CD14-positive monocyte (primary cell): ENCODE measurements at regions not wholly inside any gene's neighbourhood (a gene's known extent, or its start where the extent isn't known, plus 50 kb on each side); places are given as distances from the start of the nearest gene placed in this dataset.

Source experiments
- DNase-seq, 3 donors: peaks; one replicate each; pipeline ENCODE4 v3.0.0-alpha.2; 2011 to 2022
- H2AFZ ChIP-seq: 2 replicates; pipeline ENCODE4 v1.6.0; 2012; ENCODE audit warnings: mild to moderate bottlenecking, low read depth, low read length, inconsistent platforms; ENCODE audit not compliant: insufficient read depth, poor library complexity, severe bottlenecking
- H3K27ac ChIP-seq, 2 donors: 1 replicate in 1 of 2; 2 replicates in 1 of 2; pipeline ENCODE4 v1.5.1; 2012 to 2013; ENCODE audit warnings: low read length in 2 of 2, control low read depth in 1 of 2, inconsistent platforms in 1 of 2, low read depth in 1 of 2, mild to moderate bottlenecking in 1 of 2
- H3K27me3 ChIP-seq, 2 donors: one replicate each; pipeline versions ENCODE4 v1.6.0 to v1.6.1; 2011 to 2013; ENCODE audit warnings: low read length in 2 of 2; ENCODE audit not compliant: control insufficient read depth in 2 of 2, insufficient read depth in 2 of 2
- H3K36me3 ChIP-seq, 2 donors: replicated peaks in 1 of 2; 1 replicate in 1 of 2; 2 replicates in 1 of 2; pipeline versions ENCODE4 v1.5.1 to v1.6.1; 2012 to 2013; ENCODE audit warnings: low read length in 2 of 2, control low read depth in 1 of 2, inconsistent platforms in 1 of 2, mild to moderate bottlenecking in 1 of 2; ENCODE audit not compliant: insufficient read depth in 2 of 2, control insufficient read depth in 1 of 2
- H3K4me1 ChIP-seq, 2 donors: 1 replicate in 1 of 2; 2 replicates in 1 of 2; pipeline versions ENCODE4 v1.5.1 to v1.6.1; 2012 to 2013; ENCODE audit warnings: low read length in 2 of 2, control low read depth in 1 of 2, inconsistent platforms in 1 of 2, mild to moderate bottlenecking in 1 of 2, moderate library complexity in 1 of 2; ENCODE audit not compliant: insufficient read depth in 2 of 2, control insufficient read depth in 1 of 2
- H3K4me2 ChIP-seq: replicated peaks from 2 replicates; pipeline ENCODE3; 2012; ENCODE audit warnings: low read length, moderate library complexity, mild to moderate bottlenecking; ENCODE audit not compliant: poor library complexity, severe bottlenecking; ENCODE audit errors: extremely low read depth
- H3K4me3 ChIP-seq, 3 experiments: fragments of 200-600 bp in 1 of 3; sonication (generic) in 1 of 3; replicated peaks in 1 of 3; 1 replicate in 2 of 3; 2 replicates in 1 of 3; pipeline ENCODE4 v1.5.1; 2011 to 2013; ENCODE audit warnings: low read length in 3 of 3, mild to moderate bottlenecking in 3 of 3, control low read depth in 2 of 3, low read depth in 2 of 3, inconsistent platforms in 1 of 3, moderate library complexity in 1 of 3
- H3K79me2 ChIP-seq: 2 replicates; pipeline ENCODE4 v1.6.0; 2012; ENCODE audit warnings: mild to moderate bottlenecking, control low read depth, inconsistent platforms, low read length, moderate library complexity; ENCODE audit not compliant: insufficient read depth
- H3K9ac ChIP-seq: 2 replicates; pipeline ENCODE4 v1.6.0; 2017; ENCODE audit warnings: low read length, mild to moderate bottlenecking; ENCODE audit not compliant: insufficient read depth, poor library complexity, severe bottlenecking
- H3K9me3 ChIP-seq, 2 donors: replicated peaks in 1 of 2; 1 replicate in 1 of 2; 2 replicates in 1 of 2; pipeline versions ENCODE4 v1.5.1 to v1.6.1; 2012 to 2013; ENCODE audit warnings: low read length in 2 of 2, control low read depth in 1 of 2; ENCODE audit not compliant: control insufficient read depth in 1 of 2, insufficient read depth in 1 of 2
- H4K20me1 ChIP-seq: 2 replicates; pipeline ENCODE4 v1.6.0; 2012; ENCODE audit warnings: mild to moderate bottlenecking, low read length, control low read depth, moderate library complexity; ENCODE audit not compliant: insufficient read depth
- H3K27ac Mint-ChIP-seq, 7 donors: one replicate each; pipeline ENCODE4 v1.8.0; 2020; ENCODE audit warnings: mild to moderate bottlenecking in 7 of 7, mixed read lengths in 7 of 7, moderate library complexity in 6 of 7, inconsistent platforms in 2 of 7
- H3K27me3 Mint-ChIP-seq, 3 donors: one replicate each; pipeline ENCODE4 v1.8.0; 2021 to 2022; ENCODE audit warnings: low read depth in 3 of 3, mild to moderate bottlenecking in 3 of 3, mixed read lengths in 3 of 3, moderate library complexity in 3 of 3, inconsistent platforms in 1 of 3
- H3K36me3 Mint-ChIP-seq, 2 donors: one replicate each; pipeline ENCODE4 v1.8.0; 2020; ENCODE audit warnings: mixed read lengths in 2 of 2, inconsistent platforms in 1 of 2, mild to moderate bottlenecking in 1 of 2
- H3K4me1 Mint-ChIP-seq: one replicate; pipeline ENCODE4 v1.8.0; 2020; ENCODE audit warnings: mild to moderate bottlenecking, mixed read lengths
- H3K4me3 Mint-ChIP-seq, 2 donors: one replicate each; pipeline ENCODE4 v1.8.0; 2020; ENCODE audit warnings: mild to moderate bottlenecking in 2 of 2, mixed read lengths in 2 of 2, moderate library complexity in 1 of 2
- H3K9me3 Mint-ChIP-seq, 7 donors: one replicate each; pipeline ENCODE4 v1.8.0; 2020 to 2022; ENCODE audit warnings: mixed read lengths in 7 of 7, mild to moderate bottlenecking in 6 of 7, moderate library complexity in 6 of 7, inconsistent platforms in 2 of 7
- CTCF ChIP-seq: fragments of 200-600 bp; IDR thresholded peaks from one replicate; pipeline ENCODE4 v1.8.0; 2022; ENCODE audit warnings: antibody characterized with exemption, mild to moderate bottlenecking
- WGBS: methylation state at CpG from one replicate; pipeline ENCODE4 v1.1.5; 2013; ENCODE audit warnings: missing lambda C conversion rate; ENCODE audit not compliant: insufficient coverage; 5-methylcytosine and 5-hydroxymethylcytosine counted together
- intact Hi-C, 2 donors: fragments of 100-400 bp; cut with micrococcal nuclease; formaldehyde crosslinking; loops; one replicate each; pipeline versions ENCODE4 v1.15.0 to v1.15.1; 2023

GRCh38 chrX:4690521-4690920 is 977.1 kb upstream of the PRKX start:
- Histone ChIP-seq H4K20me1 (no peaks in the 10 kb centered on the region), H3K4me2 (no peak overlapping the region), H3K9me3 (no peaks in the 10 kb centered on the region), H3K27ac (no peak overlapping the region), H3K36me3 (no peaks in the 10 kb centered on the region), H3K27me3 (no peaks in the 10 kb centered on the region), H3K9ac (no peak overlapping the region), H3K4me3 (no peak overlapping the region), H2AFZ (no peak overlapping the region), H3K4me1 (no peaks in the 10 kb centered on the region), H3K79me2 (no peaks in the 10 kb centered on the region)
- H3K4me3 Mint-ChIP-seq: no peak overlapping the region
- H3K9me3 Mint-ChIP-seq: peaks cover 0 to 6% (median 2%) of the 10 kb centered on the region in 7 donors
- H3K4me1 Mint-ChIP-seq: no peaks in the 10 kb centered on the region
- WGBS: no CpG with 5 or more reads among the region's 2 CpGs
- no peak for DNase-seq
- intact Hi-C loops: no loop called here
- H3K36me3 Mint-ChIP-seq: no peaks in the 10 kb centered on the region
- H3K27me3 Mint-ChIP-seq: no peaks in the 10 kb centered on the region
- no peak overlapping the region for H3K27ac Mint-ChIP-seq
- no peak for TF ChIP-seq CTCF

DNA sequence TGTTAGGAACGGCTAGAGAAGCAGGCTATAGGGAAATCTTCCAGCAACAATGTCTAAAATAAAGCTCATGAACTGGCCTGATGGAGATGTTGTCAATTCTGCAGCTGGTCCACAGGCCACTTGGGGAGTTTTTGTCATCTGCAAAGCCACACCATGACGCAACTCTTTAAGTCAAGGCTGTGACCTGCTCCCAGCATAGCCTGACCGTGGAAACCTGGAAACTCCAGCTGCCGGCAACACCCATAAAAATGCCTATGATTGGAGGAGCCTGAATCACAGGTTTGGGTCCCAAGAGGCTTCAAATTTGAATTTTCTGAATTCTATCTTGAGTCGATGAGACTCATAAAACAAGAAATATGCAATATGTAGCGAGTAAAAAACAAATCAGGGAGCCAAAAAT is 969.2 kb upstream of the PRKX start:
- H3K79me2 ChIP-seq: no peaks in the 10 kb centered on the region
- no peak for TF ChIP-seq CTCF
- H2AFZ ChIP-seq: no peak overlapping the region
- H3K4me1 Mint-ChIP-seq: no peaks in the 10 kb centered on the region
- no peaks in the 10 kb centered on the region for H3K27me3 ChIP-seq
- no peaks in the 10 kb centered on the region for H3K4me1 ChIP-seq
- no peak for DNase-seq
- WGBS: no CpG with 5 or more reads among the region's 6 CpGs
- intact Hi-C loops: no loop called here
- no peaks in the 10 kb centered on the region for H4K20me1 ChIP-seq
- H3K9ac ChIP-seq: no peak overlapping the region
- H3K9me3 ChIP-seq: no peaks in the 10 kb centered on the region
- H3K36me3 Mint-ChIP-seq: no peaks in the 10 kb centered on the region
- H3K27ac ChIP-seq: no peak overlapping the region
- H3K27me3 Mint-ChIP-seq: peaks cover 0 to 1% (median 0%) of the 10 kb centered on the region in 3 donors
- no peak overlapping the region for H3K27ac Mint-ChIP-seq
- H3K4me3 Mint-ChIP-seq: no peak overlapping the region
- no peak overlapping the region for H3K4me2 ChIP-seq
- no peak overlapping the region for H3K4me3 ChIP-seq
- peaks cover 0 to 6% (median 2%) of the 10 kb centered on the region in 7 donors for H3K9me3 Mint-ChIP-seq
- H3K36me3 ChIP-seq: no peaks in the 10 kb centered on the region
